GM18498 (cell line): ENCODE measurements at regions not wholly inside any gene's neighbourhood (a gene's known extent, or its start where the extent isn't known, plus 50 kb on each side); places are given as distances from the start of the nearest gene placed in this dataset.

Experiments
- ATAC-seq: cut with Tn5 transposase; IDR thresholded peaks from one replicate; pipeline ENCODE4 v1.9.1; 2021; ENCODE audit warnings: mild to moderate bottlenecking, moderate library complexity; ENCODE audit not compliant: unreplicated experiment

- no peak for ATAC-seq
These were observed 145.1 kb upstream of the THRB start for GRCh38 chr3:24639481-24640329.

DNA sequence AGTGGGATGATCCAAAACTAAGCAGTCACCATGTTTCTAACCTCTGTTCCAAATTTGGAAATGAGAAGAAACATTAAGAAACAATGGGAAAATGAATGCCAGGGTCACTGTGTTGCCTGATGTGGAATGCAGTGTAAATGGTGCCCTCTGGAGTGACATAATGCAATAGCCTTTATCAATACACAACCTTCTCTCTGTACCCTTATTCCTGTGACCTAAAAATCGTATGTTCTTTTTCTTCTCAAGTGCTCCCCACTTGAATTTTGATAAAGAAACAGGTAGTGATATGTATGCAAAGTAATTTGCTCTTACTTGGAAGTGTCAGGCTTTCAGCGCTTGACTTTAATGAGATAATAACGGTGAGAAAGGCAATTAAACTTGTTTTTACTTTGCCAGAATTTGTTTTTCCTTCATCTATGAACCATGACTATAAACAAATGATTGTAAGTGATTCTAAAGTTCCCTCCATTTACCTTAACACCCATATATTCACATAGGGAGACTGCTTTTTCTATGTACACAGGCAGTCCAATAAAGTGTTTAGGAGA lies 145.8 kb upstream of the THRB start:
- no peak for ATAC-seq

- no peak for ATAC-seq
These were observed 147.0 kb upstream of the THRB start for GRCh38 chr3:24641628-24642027.

- no peak for ATAC-seq
These were observed 150.4 kb upstream of the THRB start for GRCh38 chr3:24645047-24645446.

GRCh38 chr3:24646790-24647189 lies 152.1 kb upstream of the THRB start:
- ATAC-seq: no peak

- no peak for ATAC-seq
These were observed 153.4 kb upstream of the THRB start for GRCh38 chr3:24648063-24648462.

GRCh38 chr3:24650839-24651238 lies 156.2 kb upstream of the THRB start:
- ATAC-seq: no peak

- ATAC-seq: no peak
These were observed 163.3 kb upstream of the THRB start for GRCh38 chr3:24657870-24658510.

DNA sequence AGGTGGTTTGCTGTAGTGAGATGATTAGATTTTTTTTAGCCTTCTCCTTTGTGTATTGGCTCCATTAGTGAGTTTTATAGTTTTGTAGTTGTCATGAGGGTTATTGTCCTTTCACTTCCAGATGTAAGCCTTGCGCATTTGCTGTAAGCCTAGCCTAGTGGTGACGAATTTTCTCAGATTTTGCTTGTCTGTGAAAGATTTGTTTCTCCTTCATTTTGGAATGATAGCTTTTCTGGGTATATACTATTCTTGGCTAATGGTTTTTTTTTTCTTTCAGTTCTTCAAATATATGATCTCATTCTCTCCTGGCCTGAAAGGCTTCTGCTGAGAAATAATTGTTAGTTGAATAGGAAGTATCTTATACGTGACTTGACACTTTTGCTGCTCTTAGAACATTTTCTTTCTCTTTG lies 166.5 kb upstream of the THRB start:
- no peak for ATAC-seq

DNA sequence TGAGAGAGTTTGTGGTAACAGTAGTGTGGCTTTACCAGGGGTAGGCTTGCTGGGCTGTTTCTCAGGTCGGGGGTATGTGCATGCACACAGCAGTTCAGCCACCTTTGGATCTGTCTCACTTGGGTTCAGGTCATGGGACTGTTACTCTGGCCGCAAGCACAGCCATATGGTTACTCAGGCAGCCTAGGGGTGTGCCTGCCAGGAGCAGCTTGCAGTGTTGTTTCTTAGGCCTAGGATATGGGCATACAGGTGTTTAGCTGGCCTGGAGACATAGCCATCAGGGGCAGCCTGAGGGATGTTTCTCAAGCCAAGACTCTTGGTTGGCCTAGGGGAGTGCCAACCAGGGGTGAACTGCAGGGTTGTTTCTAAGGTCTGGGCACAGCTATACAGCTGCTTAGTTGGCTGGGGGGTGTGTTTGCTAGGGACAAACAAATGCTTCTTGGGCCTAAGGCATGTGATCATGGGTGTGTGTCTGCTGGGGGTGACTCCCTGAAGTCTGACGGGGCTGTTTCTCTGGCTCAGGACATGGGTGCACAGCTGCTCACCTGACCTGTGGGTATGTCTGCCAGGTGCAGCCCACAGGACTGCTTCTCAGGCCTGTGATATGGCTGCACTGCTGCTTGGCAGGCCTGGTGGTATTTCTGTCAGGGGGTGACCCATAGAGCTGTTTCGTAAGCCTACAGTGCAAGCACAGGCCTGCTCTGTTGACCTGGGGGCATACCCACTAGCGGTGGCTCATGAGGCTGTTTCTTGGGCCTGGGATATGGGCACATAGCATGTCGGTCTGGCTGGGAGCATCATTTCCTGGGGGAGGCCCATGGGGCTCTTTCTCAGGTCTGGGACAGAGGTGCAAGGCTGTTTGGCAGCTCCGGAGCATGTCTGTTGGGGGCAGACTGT lies 168.0 kb upstream of the THRB start:
- no peak for ATAC-seq

DNA sequence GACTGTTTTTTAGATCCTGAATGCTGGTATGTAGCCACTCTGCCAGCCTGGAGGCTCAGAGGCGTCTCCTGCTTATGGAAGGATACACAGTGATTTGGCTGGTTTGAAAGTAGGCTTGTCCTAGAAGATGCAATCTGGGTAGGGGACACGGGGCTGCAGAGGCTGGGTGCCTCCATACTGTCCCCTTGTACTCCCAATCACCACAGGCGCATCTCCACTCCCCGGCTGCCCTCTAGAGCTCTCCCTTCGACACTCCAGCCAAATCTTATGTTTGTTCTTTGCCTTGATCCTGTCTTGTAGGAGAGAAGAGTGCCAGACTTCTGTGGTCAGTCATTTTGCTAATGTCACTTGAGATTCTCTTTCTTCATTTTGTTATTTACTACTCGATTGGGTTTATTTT lies 168.8 kb upstream of the THRB start:
- no peak for ATAC-seq

GRCh38 chr3:24668039-24668438 lies 173.4 kb upstream of the THRB start:
- ATAC-seq: no peak

GRCh38 chr3:24670871-24671270 lies 176.2 kb upstream of the THRB start:
- no peak for ATAC-seq

GRCh38 chr3:24673596-24673995 lies 178.9 kb upstream of the THRB start:
- ATAC-seq: no peak

GRCh38 chr3:24674261-24674660 lies 179.6 kb upstream of the THRB start:
- ATAC-seq: no peak

DNA sequence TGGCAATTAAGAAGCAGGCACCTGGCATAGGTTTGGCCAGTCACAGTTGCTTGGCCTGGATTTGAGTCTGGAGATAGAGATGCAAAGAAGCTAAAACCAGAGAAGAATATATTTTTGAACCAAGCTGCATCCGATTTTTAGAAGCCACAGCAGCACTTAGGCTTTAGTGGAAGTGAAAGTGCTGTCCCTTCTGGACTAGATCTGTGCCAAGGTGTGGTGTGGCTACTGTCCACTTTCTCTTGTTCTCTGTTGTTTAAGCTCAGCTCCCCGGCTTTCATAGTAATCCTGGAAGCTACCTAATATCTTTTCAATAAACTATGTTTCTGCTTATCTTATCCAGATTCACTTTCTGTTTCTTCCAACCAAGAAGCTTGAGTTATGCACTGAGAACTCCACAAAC lies 183.4 kb upstream of the THRB start:
- ATAC-seq: peak; percentile 45

GRCh38 chr3:24678421-24678865 lies 183.8 kb upstream of the THRB start:
- peak; percentile 40 for ATAC-seq

- no peak for ATAC-seq
These were observed 184.8 kb upstream of the THRB start for GRCh38 chr3:24679429-24679828.

DNA sequence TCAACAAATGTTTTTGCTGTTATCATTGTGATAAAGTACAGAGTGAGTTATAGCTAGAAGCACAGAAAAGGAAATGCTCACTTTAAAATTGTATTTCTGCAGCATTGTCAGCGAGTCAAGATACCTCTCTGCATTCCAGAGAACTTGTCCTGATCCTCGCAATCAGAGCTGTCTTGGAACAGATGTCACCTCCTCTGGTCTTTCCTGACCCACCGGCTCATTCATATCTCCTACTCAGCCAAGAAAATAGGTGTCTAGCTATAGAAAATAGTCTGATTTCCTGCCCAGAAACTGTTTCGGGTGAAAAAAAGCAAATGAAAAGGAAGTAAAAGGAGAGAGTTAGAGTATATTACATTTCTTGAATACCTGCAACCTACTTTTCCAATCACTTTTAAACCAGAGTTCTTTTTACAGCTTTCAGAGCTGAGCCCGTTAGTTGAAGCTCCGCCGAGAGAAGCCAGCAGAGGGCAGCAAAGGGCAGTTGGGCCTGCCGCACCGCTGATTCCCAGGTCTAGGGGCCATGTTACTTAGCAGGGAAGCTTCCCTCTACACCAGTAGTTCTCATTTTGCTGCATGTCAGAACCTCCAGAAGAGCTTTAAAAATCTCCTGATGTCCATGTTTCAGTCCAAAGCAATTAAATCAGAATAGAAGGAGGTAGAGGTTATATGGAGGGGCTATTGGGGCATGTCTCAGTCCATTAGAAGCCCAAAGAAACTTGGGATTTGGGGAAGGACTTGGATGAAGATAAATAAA lies 185.7 kb upstream of the THRB start:
- ATAC-seq: peak; percentile 77

DNA sequence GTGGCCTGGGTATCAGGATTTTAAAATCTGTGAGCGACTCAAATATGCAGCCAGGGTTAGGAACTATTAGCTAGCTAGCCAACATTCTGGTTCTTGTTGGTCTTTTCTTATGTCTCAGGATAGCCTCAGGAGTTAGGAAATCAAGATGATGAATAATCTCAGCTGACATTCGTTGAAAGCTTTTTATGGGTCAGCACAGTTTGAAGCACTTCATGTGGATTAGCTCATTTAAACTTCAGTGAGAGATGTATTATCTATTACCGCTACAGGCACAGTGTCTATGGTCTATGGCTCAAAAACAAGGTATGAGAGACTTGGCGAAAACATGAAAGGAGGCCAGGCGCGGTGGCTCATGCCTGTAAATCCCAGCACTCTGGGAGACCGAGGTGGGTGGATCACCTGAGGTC lies 187.5 kb upstream of the THRB start:
- ATAC-seq: no peak
